ENCODE measurements at regions not wholly inside any gene's neighbourhood (a gene's known extent, or its start where the extent isn't known, plus 50 kb on each side); places are given as distances from the start of the nearest gene placed in this dataset.

DNA sequence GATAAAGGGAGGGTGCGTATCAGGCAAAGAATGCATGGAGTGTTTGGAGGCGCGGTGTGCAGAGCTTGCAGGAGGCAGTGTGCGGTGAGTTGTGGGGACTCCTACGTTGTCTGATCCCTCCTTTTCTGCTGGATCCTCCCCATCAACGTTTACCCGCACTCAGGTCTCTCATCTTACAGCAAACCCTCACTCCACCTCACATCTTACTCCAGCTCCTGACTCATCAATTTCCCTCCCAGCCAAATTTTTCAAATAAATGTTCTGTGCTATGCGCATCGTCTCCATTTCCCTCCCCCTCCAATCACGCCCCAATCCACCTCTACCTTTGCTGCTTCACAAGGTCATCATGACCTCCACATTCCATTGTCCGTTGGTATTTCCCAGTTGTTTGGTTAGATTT, 138.9 kb upstream of the KLF4 start:
- H3K27ac ChIP-seq (ENCODE audit: low read depth, low read length): no peak overlapping the region

DNA sequence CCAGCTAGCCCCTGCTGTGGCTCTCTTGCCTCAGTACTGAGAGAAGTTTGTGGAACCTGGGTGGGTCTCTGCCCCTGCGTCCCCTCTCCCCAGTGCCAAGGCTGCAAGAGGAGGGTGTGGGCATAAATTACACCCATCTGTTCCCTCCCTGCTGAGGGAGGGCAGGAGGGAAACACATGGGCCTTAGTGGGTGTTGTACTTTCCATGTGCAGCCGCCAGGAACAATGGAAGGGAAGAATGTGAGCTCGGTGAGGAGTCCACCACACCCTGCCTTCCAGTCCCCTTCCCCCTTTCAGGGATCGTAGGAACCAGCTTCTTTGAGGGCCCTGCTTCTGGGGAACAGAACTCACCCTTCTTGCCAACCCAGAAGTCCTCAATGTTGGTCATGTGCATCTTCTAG, 138.2 kb upstream of the KLF4 start:
- Histone ChIP-seq H3K27ac (ENCODE audit: low read depth, low read length) (no peak overlapping the region), H3K27me3 (ENCODE audit: control insufficient read depth in 1 of 2, insufficient read depth in 2 of 2, low read length in 2 of 2) (no peaks in the 10 kb centered on the region), H3K9ac (ENCODE audit: low read length) (no peak overlapping the region), H3K4me3 (ENCODE audit: low read depth in 1 of 2, low read length in 2 of 2) (no peak overlapping the region), H3K36me3 (ENCODE audit: insufficient read depth, low read length) (no peaks in the 10 kb centered on the region), H3K4me1 (ENCODE audit: insufficient read depth, low read length) (peaks cover 11% of the 10 kb centered on the region), H3K9me3 (ENCODE audit: low read length) (no peaks in the 10 kb centered on the region)

More for the DNA sequence above, 138.9 kb upstream of the KLF4 start:
- no peaks in the 10 kb centered on the region for H3K27me3 ChIP-seq (ENCODE audit: control insufficient read depth in 1 of 2, insufficient read depth in 2 of 2, low read length in 2 of 2)
- H3K4me3 ChIP-seq (ENCODE audit: low read depth in 1 of 2, low read length in 2 of 2): no peak overlapping the region
- no peak overlapping the region for H3K9ac ChIP-seq (ENCODE audit: low read length)
- H3K9me3 ChIP-seq (ENCODE audit: low read length): no peaks in the 10 kb centered on the region
- peaks cover 11% of the 10 kb centered on the region for H3K4me1 ChIP-seq (ENCODE audit: insufficient read depth, low read length)
- no peaks in the 10 kb centered on the region for H3K36me3 ChIP-seq (ENCODE audit: insufficient read depth, low read length)

DNA sequence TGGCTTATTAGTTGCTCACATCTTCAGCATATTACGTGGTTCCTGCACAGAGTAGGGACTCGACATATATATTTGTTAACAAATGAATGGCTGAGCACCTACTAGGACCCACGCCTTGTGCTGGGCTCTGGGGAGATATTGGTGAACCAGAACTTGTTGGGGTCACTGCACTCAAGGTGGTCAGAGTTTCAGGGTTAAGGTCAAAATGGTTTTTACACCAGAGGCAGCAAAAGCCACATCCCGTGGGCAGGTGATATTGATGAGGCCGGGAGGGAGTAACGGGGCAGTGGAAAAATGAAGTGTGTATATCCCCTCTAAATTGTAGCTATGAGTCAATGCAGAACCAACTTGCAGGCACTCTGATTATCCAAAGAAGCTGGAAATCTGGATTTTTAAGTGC, 136.5 kb upstream of the KLF4 start:
- Histone ChIP-seq H3K4me3 (ENCODE audit: low read depth in 1 of 2, low read length in 2 of 2) (no peak overlapping the region), H3K27ac (ENCODE audit: low read depth, low read length) (no peak overlapping the region), H3K9ac (ENCODE audit: low read length) (no peak overlapping the region), H3K9me3 (ENCODE audit: low read length) (no peaks in the 10 kb centered on the region), H3K36me3 (ENCODE audit: insufficient read depth, low read length) (no peaks in the 10 kb centered on the region), H3K27me3 (ENCODE audit: control insufficient read depth in 1 of 2, insufficient read depth in 2 of 2, low read length in 2 of 2) (no peaks in the 10 kb centered on the region), H3K4me1 (ENCODE audit: insufficient read depth, low read length) (peaks cover 7% of the 10 kb centered on the region)

DNA sequence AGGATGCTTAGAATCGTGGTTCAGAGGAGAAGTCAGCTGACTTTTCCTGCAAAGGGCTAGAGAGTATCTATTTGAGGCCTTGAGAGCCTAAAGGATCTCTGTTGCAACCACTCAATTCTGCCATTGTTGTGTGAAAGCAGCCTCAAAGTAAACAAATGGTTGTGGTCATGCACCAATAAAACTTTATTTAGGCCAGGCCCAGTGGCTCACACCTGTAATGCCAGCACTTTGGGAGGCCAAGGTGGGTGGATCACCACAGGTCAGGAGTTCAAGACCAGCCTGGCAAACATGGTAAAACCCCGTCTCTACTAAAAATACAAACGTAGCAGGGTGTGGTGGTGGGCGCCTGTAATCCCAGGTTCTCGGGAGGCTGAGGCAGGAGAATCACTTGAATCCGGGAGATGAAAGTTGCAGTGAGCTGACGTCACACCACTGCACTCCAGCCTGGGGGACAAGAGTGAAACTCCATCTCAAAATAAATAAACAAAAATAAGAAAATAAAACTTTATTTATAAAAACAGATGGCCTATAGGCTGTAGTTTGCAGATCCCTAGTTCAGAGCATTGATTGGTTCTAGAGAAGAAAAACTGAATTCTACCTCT, 135.9 kb upstream of the KLF4 start:
- peaks cover 13% of the 10 kb centered on the region for H3K4me1 ChIP-seq (ENCODE audit: insufficient read depth, low read length)
- H3K27me3 ChIP-seq (ENCODE audit: control insufficient read depth in 1 of 2, insufficient read depth in 2 of 2, low read length in 2 of 2): no peaks in the 10 kb centered on the region
- H3K9ac ChIP-seq (ENCODE audit: low read length): no peak overlapping the region
- H3K36me3 ChIP-seq (ENCODE audit: insufficient read depth, low read length): no peaks in the 10 kb centered on the region
- H3K27ac ChIP-seq (ENCODE audit: low read depth, low read length): no peak overlapping the region
- no peak overlapping the region for H3K4me3 ChIP-seq (ENCODE audit: low read depth in 1 of 2, low read length in 2 of 2)
- no peaks in the 10 kb centered on the region for H3K9me3 ChIP-seq (ENCODE audit: low read length)

DNA sequence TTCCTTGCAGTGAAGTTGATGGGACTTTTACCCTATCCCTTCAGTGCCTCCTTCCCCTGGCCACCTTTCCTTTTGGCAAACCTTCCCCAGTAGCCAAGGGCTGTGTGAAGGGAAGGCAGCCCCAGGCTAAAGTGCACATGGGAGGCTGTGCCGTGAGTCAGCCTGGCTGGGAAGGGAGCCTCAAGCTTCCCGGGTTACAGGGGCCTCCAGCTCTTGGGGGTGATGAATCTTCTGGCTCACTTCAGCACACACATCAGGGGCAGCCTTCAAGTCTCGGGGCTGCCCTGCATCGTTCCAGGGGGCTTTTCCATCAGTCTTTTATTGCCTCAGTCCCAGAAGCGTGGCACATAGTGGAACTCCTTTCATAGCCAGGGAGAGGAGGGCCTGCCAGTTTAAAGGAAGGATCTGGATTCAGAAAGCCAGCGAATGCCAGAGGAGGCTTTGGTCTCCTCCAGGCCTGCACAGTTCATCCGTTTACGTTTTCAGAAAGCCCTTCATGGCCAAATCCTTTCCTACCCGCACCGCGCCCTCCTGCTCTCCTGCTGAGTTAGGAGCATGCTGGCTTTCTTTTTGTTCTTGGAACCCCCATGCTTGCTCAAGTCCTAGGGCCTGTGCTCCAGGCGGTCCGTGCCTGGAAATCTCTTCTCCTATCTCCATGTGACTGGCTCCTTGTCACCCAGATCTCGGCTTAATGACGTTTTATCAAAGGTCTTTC, 134.8 kb upstream of the KLF4 start:
- Histone ChIP-seq H3K4me1 (ENCODE audit: insufficient read depth, low read length) (peaks cover 15% of the 10 kb centered on the region), H3K4me3 (ENCODE audit: low read depth in 1 of 2, low read length in 2 of 2) (no peak overlapping the region), H3K27me3 (ENCODE audit: control insufficient read depth in 1 of 2, insufficient read depth in 2 of 2, low read length in 2 of 2) (no peaks in the 10 kb centered on the region), H3K36me3 (ENCODE audit: insufficient read depth, low read length) (no peaks in the 10 kb centered on the region), H3K27ac (ENCODE audit: low read depth, low read length) (no peak overlapping the region), H3K9ac (ENCODE audit: low read length) (no peak overlapping the region), H3K9me3 (ENCODE audit: low read length) (no peaks in the 10 kb centered on the region)

DNA sequence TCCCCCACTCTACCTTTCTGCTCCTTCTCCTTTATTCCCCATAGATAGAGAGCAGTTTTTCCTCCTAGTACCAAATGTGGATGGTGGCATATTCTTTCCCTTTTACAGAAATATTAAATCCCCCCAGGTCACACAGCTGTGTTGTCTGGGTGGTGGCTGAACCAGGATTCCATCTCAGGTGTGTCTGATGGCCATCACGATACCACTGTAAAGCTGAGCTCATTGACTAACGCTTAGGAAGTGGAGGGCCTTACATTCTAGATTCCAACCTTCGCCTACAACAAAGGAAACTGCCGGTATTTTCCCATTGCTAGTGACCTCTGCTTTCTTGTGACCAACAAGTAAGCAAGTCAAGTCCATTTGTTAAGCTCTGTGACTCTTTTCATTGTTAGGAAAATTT, 131.9 kb upstream of the KLF4 start:
- Histone ChIP-seq H3K4me1 (ENCODE audit: insufficient read depth, low read length) (peaks cover 15% of the 10 kb centered on the region), H3K9me3 (ENCODE audit: low read length) (no peaks in the 10 kb centered on the region), H3K4me3 (ENCODE audit: low read depth in 1 of 2, low read length in 2 of 2) (no peak overlapping the region), H3K27ac (ENCODE audit: low read depth, low read length) (no peak overlapping the region), H3K27me3 (ENCODE audit: control insufficient read depth in 1 of 2, insufficient read depth in 2 of 2, low read length in 2 of 2) (no peaks in the 10 kb centered on the region), H3K36me3 (ENCODE audit: insufficient read depth, low read length) (no peaks in the 10 kb centered on the region), H3K9ac (ENCODE audit: low read length) (no peak overlapping the region)

DNA sequence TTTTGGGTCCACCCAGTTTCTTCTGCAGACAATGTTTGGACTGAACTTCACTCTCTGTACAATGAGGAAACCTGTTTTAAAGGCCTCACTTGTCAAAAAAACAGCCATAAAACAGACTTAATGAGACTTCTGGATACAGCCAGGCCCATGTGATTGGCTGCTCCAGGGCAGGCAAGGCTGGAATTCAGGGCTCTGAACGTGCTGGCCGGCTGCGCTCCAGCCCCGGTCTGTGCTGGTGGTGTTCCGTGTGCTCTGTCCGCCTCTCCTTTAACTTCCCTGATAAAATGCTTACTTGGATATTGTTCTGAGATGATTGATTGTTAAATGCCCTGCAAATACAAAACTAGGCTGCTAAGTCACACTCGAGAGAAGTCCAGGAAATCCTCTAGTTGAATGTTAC, 131.2 kb upstream of the KLF4 start:
- no peak overlapping the region for H3K9ac ChIP-seq (ENCODE audit: low read length)
- H3K4me1 ChIP-seq (ENCODE audit: insufficient read depth, low read length): peaks cover 15% of the 10 kb centered on the region
- no peak overlapping the region for H3K4me3 ChIP-seq (ENCODE audit: low read depth in 1 of 2, low read length in 2 of 2)
- no peaks in the 10 kb centered on the region for H3K9me3 ChIP-seq (ENCODE audit: low read length)
- no peaks in the 10 kb centered on the region for H3K36me3 ChIP-seq (ENCODE audit: insufficient read depth, low read length)
- H3K27me3 ChIP-seq (ENCODE audit: control insufficient read depth in 1 of 2, insufficient read depth in 2 of 2, low read length in 2 of 2): no peaks in the 10 kb centered on the region
- no peak overlapping the region for H3K27ac ChIP-seq (ENCODE audit: low read depth, low read length)

DNA sequence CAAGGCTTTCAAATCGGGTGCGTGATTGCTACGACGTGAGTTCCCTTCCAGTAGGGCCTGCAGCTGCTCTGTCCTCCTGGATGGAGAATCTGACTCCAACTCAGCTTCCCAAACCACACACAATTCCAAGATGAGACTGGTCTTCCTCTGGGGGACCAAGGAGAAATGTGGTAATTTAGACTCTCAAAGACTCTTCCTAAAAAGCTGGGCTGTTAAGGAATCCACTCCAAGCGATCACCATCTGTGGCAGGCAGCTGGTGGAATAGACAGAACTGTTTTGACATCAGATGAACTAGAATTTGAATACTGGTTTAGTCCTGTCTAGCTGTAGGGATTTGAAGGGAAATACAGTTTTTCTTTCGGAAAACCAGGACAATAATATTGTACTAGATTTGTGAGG, 130.7 kb upstream of the KLF4 start:
- H3K9me3 ChIP-seq (ENCODE audit: low read length): no peaks in the 10 kb centered on the region
- H3K9ac ChIP-seq (ENCODE audit: low read length): no peak overlapping the region
- H3K27ac ChIP-seq (ENCODE audit: low read depth, low read length): no peak overlapping the region
- no peaks in the 10 kb centered on the region for H3K36me3 ChIP-seq (ENCODE audit: insufficient read depth, low read length)
- H3K27me3 ChIP-seq (ENCODE audit: control insufficient read depth in 1 of 2, insufficient read depth in 2 of 2, low read length in 2 of 2): no peaks in the 10 kb centered on the region
- H3K4me1 ChIP-seq (ENCODE audit: insufficient read depth, low read length): peaks cover 15% of the 10 kb centered on the region
- H3K4me3 ChIP-seq (ENCODE audit: low read depth in 1 of 2, low read length in 2 of 2): no peak overlapping the region

DNA sequence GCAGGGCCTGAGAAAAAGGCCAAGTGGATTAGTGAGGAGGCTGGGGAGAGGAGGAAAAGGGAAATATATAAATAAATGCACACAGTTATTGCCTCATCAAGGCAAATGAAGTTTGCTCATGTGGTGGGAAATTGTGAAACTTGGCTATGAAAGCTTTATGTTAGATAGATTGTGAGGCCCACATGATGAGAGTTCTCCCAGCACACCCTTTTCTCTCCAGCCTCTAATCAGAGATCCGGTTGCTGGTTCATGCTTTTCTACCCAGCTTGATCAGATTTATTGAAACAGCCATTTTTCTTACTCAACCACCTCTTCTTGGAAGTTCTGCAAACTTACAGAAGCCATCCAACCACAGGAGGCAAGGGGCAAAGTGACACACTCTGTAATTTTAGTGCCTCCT, 125.8 kb upstream of the KLF4 start:
- H3K27me3 ChIP-seq (ENCODE audit: control insufficient read depth in 1 of 2, insufficient read depth in 2 of 2, low read length in 2 of 2): no peaks in the 10 kb centered on the region
- no peak overlapping the region for H3K4me3 ChIP-seq (ENCODE audit: low read depth in 1 of 2, low read length in 2 of 2)
- H3K27ac ChIP-seq (ENCODE audit: low read depth, low read length): no peak overlapping the region
- peaks cover under 1% of the 10 kb centered on the region for H3K4me1 ChIP-seq (ENCODE audit: insufficient read depth, low read length)
- no peaks in the 10 kb centered on the region for H3K36me3 ChIP-seq (ENCODE audit: insufficient read depth, low read length)
- no peak overlapping the region for H3K9ac ChIP-seq (ENCODE audit: low read length)
- no peaks in the 10 kb centered on the region for H3K9me3 ChIP-seq (ENCODE audit: low read length)

DNA sequence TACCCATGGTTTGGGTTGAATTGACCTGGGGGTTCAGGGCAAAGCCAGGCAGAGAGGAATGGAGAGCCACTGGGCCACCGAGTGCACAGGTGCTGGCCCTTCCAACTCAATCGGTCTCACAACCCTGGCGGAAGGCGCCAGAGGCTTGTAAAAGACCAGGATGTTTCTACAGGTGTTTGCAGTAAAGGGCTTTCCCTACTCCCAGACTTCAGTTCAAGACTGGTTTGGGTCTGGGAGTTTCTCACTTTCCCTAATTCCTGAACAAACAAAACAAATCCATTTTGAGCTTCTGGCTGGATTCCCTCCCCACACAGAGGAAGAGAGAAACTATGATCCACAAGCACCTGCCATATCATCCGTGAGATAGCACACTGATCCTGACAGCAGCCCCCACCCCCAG, 125.2 kb upstream of the KLF4 start:
- H3K9me3 ChIP-seq (ENCODE audit: low read length): no peaks in the 10 kb centered on the region
- no peaks in the 10 kb centered on the region for H3K27me3 ChIP-seq (ENCODE audit: control insufficient read depth in 1 of 2, insufficient read depth in 2 of 2, low read length in 2 of 2)
- no peak overlapping the region for H3K4me3 ChIP-seq (ENCODE audit: low read depth in 1 of 2, low read length in 2 of 2)
- no peak overlapping the region for H3K27ac ChIP-seq (ENCODE audit: low read depth, low read length)
- no peak overlapping the region for H3K9ac ChIP-seq (ENCODE audit: low read length)
- no peaks in the 10 kb centered on the region for H3K36me3 ChIP-seq (ENCODE audit: insufficient read depth, low read length)
- no peaks in the 10 kb centered on the region for H3K4me1 ChIP-seq (ENCODE audit: insufficient read depth, low read length)

DNA sequence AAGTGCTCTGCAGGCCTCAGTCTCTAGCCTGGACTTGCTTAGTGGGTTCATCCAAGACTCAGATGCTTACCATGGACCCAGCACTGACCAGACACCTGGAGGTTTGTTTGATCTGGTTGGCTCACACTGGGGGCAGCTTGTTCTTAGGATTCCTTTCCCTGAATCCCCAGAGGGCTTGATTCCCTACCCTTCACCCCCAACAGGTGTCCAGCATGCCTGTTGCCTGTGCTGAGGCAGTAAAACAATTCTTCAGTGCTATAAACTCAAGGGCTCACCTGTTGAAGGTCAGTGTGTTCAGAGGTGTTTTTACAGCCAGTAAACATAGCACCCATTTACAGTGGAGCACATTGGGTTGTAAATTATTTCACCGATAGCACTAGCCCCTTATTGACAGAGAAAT, 123.8 kb upstream of the KLF4 start:
- Histone ChIP-seq H3K4me1 (ENCODE audit: insufficient read depth, low read length) (no peaks in the 10 kb centered on the region), H3K36me3 (ENCODE audit: insufficient read depth, low read length) (no peaks in the 10 kb centered on the region), H3K27me3 (ENCODE audit: control insufficient read depth in 1 of 2, insufficient read depth in 2 of 2, low read length in 2 of 2) (no peaks in the 10 kb centered on the region), H3K9ac (ENCODE audit: low read length) (no peak overlapping the region), H3K27ac (ENCODE audit: low read depth, low read length) (no peak overlapping the region), H3K4me3 (ENCODE audit: low read depth in 1 of 2, low read length in 2 of 2) (no peak overlapping the region), H3K9me3 (ENCODE audit: low read length) (no peaks in the 10 kb centered on the region)

DNA sequence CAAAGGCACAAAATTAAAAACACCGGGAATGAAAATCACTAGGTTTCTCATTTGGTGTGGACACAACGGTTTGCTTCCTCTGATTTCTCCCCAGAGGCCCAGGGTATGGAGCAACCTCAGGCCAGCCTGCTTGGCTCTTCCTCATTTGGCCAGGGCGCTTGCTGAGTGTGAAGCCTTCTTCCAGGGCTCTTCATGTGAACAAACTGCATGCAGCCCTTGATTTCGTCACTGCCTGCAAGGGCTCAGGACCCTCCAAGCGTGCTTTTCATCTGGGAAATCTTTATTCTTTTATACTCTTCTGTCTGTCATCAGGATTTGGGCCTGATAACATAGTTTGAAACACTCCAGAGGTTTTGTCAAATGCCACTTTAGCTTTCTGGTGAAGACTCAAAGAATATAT, 122.6 kb upstream of the KLF4 start:
- Histone ChIP-seq H3K36me3 (ENCODE audit: insufficient read depth, low read length) (no peaks in the 10 kb centered on the region), H3K27ac (ENCODE audit: low read depth, low read length) (no peak overlapping the region), H3K4me1 (ENCODE audit: insufficient read depth, low read length) (no peaks in the 10 kb centered on the region), H3K27me3 (ENCODE audit: control insufficient read depth in 1 of 2, insufficient read depth in 2 of 2, low read length in 2 of 2) (no peaks in the 10 kb centered on the region), H3K4me3 (ENCODE audit: low read depth in 1 of 2, low read length in 2 of 2) (no peak overlapping the region), H3K9ac (ENCODE audit: low read length) (no peak overlapping the region), H3K9me3 (ENCODE audit: low read length) (no peaks in the 10 kb centered on the region)

Measured in muscle layer of colon (tissue), 2 donors.